ENCODE measurements at regions not wholly inside any gene's neighbourhood (a gene's known extent, or its start where the extent isn't known, plus 50 kb on each side); places are given as distances from the start of the nearest gene placed in this dataset.
A peak's percentile ranks its signal among the peaks of the same experiment; 100 is the strongest.

- H3K27ac ChIP-seq (ENCODE audit: low read depth, low read length), result no peak overlapping the region
- H3K4me3 ChIP-seq (ENCODE audit: low read length), result no peak overlapping the region
- no peak for DNase-seq
- no peaks in the 10 kb centered on the region for H3K36me3 ChIP-seq (ENCODE audit: control insufficient read depth, insufficient read depth, low read length)
- H3K56ac ChIP-seq (ENCODE audit: low read length), result no peak overlapping the region
- H4K8ac ChIP-seq (ENCODE audit: low read depth, low read length), result no peak overlapping the region
- no peak overlapping the region for H2BK5ac ChIP-seq (ENCODE audit: low read length)
- no peak overlapping the region for H2BK15ac ChIP-seq (replicated peaks; ENCODE audit: low read depth)
- H3K18ac ChIP-seq (ENCODE audit: low read length), result no peak overlapping the region
- H3K79me1 ChIP-seq (ENCODE audit: low read length), result no peaks in the 10 kb centered on the region
- H3K79me2 ChIP-seq (ENCODE audit: control insufficient read depth, insufficient read depth, low read length), result no peaks in the 10 kb centered on the region
- no CpG with 5 or more reads among the region's 2 CpGs for WGBS (ENCODE audit: extremely low coverage, insufficient coverage, low lambda C conversion rate)
- no peak overlapping the region for H2AK5ac ChIP-seq (ENCODE audit: low read length)
- no peak overlapping the region for H3K4me2 ChIP-seq (ENCODE audit: low read length)
- no peaks in the 10 kb centered on the region for H3K27me3 ChIP-seq (ENCODE audit: insufficient read depth, low read length, poor library complexity)
- no peak overlapping the region for H3K4ac ChIP-seq (ENCODE audit: low read depth, low read length)
- H3K9ac ChIP-seq (ENCODE audit: low read length), result no peak overlapping the region
- H3K4me1 ChIP-seq (ENCODE audit: control insufficient read depth, low read depth, low read length), result peaks cover 3% of the 10 kb centered on the region
- H4K5ac ChIP-seq (ENCODE audit: low read length), result no peak overlapping the region
- no peak overlapping the region for H3K23ac ChIP-seq (ENCODE audit: low read length)
- H2BK120ac ChIP-seq (ENCODE audit: low read depth, low read length), result no peak overlapping the region
These were observed 86.6 kb upstream of the MAFB start for GRCh38 chr20:40775561-40776146.

GRCh38 chr20:40776466-40777457 lies 87.7 kb upstream of the MAFB start:
- no peak overlapping the region for H4K8ac ChIP-seq (ENCODE audit: low read depth, low read length)
- DNase-seq, result peak; percentile 31
- peak overlapping the region; percentile 27 for H3K56ac ChIP-seq (ENCODE audit: low read length)
- H3K79me2 ChIP-seq (ENCODE audit: control insufficient read depth, insufficient read depth, low read length), result no peaks in the 10 kb centered on the region
- no peaks in the 10 kb centered on the region for H3K27me3 ChIP-seq (ENCODE audit: insufficient read depth, low read length, poor library complexity)
- H3K18ac ChIP-seq (ENCODE audit: low read length), result no peak overlapping the region
- H3K9ac ChIP-seq (ENCODE audit: low read length), result no peak overlapping the region
- no peak overlapping the region for H3K23ac ChIP-seq (ENCODE audit: low read length)
- H2BK120ac ChIP-seq (ENCODE audit: low read depth, low read length), result no peak overlapping the region
- H3K4me1 ChIP-seq (ENCODE audit: control insufficient read depth, low read depth, low read length), result peaks cover 3% of the 10 kb centered on the region
- WGBS (ENCODE audit: extremely low coverage, insufficient coverage, low lambda C conversion rate), result no CpG with 5 or more reads among the region's 13 CpGs
- no peak overlapping the region for H2BK5ac ChIP-seq (ENCODE audit: low read length)
- no peak overlapping the region for H3K4ac ChIP-seq (ENCODE audit: low read depth, low read length)
- no peak overlapping the region for H3K27ac ChIP-seq (ENCODE audit: low read depth, low read length)
- no peak overlapping the region for H2AK5ac ChIP-seq (ENCODE audit: low read length)
- no peaks in the 10 kb centered on the region for H3K79me1 ChIP-seq (ENCODE audit: low read length)
- no peak overlapping the region for H3K4me3 ChIP-seq (ENCODE audit: low read length)
- H3K36me3 ChIP-seq (ENCODE audit: control insufficient read depth, insufficient read depth, low read length), result no peaks in the 10 kb centered on the region
- H2BK15ac ChIP-seq (replicated peaks; ENCODE audit: low read depth), result no peak overlapping the region
- H3K4me2 ChIP-seq (ENCODE audit: low read length), result no peak overlapping the region
- no peak overlapping the region for H4K5ac ChIP-seq (ENCODE audit: low read length)

- H3K36me3 ChIP-seq (ENCODE audit: control insufficient read depth, insufficient read depth, low read length), result no peaks in the 10 kb centered on the region
- H2BK5ac ChIP-seq (ENCODE audit: low read length), result no peak overlapping the region
- H3K9ac ChIP-seq (ENCODE audit: low read length), result no peak overlapping the region
- no peak overlapping the region for H4K8ac ChIP-seq (ENCODE audit: low read depth, low read length)
- H3K4me2 ChIP-seq (ENCODE audit: low read length), result no peak overlapping the region
- H2AK5ac ChIP-seq (ENCODE audit: low read length), result no peak overlapping the region
- no peak overlapping the region for H3K56ac ChIP-seq (ENCODE audit: low read length)
- H3K4ac ChIP-seq (ENCODE audit: low read depth, low read length), result no peak overlapping the region
- H2BK120ac ChIP-seq (ENCODE audit: low read depth, low read length), result no peak overlapping the region
- H2BK15ac ChIP-seq (replicated peaks; ENCODE audit: low read depth), result no peak overlapping the region
- H3K27me3 ChIP-seq (ENCODE audit: insufficient read depth, low read length, poor library complexity), result no peaks in the 10 kb centered on the region
- no peak overlapping the region for H3K18ac ChIP-seq (ENCODE audit: low read length)
- no peaks in the 10 kb centered on the region for H3K79me2 ChIP-seq (ENCODE audit: control insufficient read depth, insufficient read depth, low read length)
- DNase-seq, result peak; percentile 47
- H3K79me1 ChIP-seq (ENCODE audit: low read length), result no peaks in the 10 kb centered on the region
- peaks cover 3% of the 10 kb centered on the region for H3K4me1 ChIP-seq (ENCODE audit: control insufficient read depth, low read depth, low read length)
- no peak overlapping the region for H4K5ac ChIP-seq (ENCODE audit: low read length)
- H3K27ac ChIP-seq (ENCODE audit: low read depth, low read length), result no peak overlapping the region
- no peak overlapping the region for H3K4me3 ChIP-seq (ENCODE audit: low read length)
- H3K23ac ChIP-seq (ENCODE audit: low read length), result no peak overlapping the region
These were observed 88.6 kb upstream of the MAFB start for GRCh38 chr20:40777653-40778052.

- H3K4me2 ChIP-seq (ENCODE audit: low read length), result no peak overlapping the region
- no peaks in the 10 kb centered on the region for H3K79me1 ChIP-seq (ENCODE audit: low read length)
- no peak overlapping the region for H3K56ac ChIP-seq (ENCODE audit: low read length)
- peaks cover 3% of the 10 kb centered on the region for H3K4me1 ChIP-seq (ENCODE audit: control insufficient read depth, low read depth, low read length)
- no peak overlapping the region for H2AK5ac ChIP-seq (ENCODE audit: low read length)
- no peak overlapping the region for H3K4me3 ChIP-seq (ENCODE audit: low read length)
- DNase-seq, result no peak
- H2BK5ac ChIP-seq (ENCODE audit: low read length), result no peak overlapping the region
- no CpG with 5 or more reads among the region's 2 CpGs for WGBS (ENCODE audit: extremely low coverage, insufficient coverage, low lambda C conversion rate)
- no peak overlapping the region for H3K9ac ChIP-seq (ENCODE audit: low read length)
- no peak overlapping the region for H2BK15ac ChIP-seq (replicated peaks; ENCODE audit: low read depth)
- H4K8ac ChIP-seq (ENCODE audit: low read depth, low read length), result no peak overlapping the region
- no peak overlapping the region for H3K27ac ChIP-seq (ENCODE audit: low read depth, low read length)
- no peaks in the 10 kb centered on the region for H3K27me3 ChIP-seq (ENCODE audit: insufficient read depth, low read length, poor library complexity)
- no peaks in the 10 kb centered on the region for H3K36me3 ChIP-seq (ENCODE audit: control insufficient read depth, insufficient read depth, low read length)
- H3K18ac ChIP-seq (ENCODE audit: low read length), result no peak overlapping the region
- H4K5ac ChIP-seq (ENCODE audit: low read length), result no peak overlapping the region
- H3K23ac ChIP-seq (ENCODE audit: low read length), result no peak overlapping the region
- H3K4ac ChIP-seq (ENCODE audit: low read depth, low read length), result no peak overlapping the region
- H2BK120ac ChIP-seq (ENCODE audit: low read depth, low read length), result no peak overlapping the region
- no peaks in the 10 kb centered on the region for H3K79me2 ChIP-seq (ENCODE audit: control insufficient read depth, insufficient read depth, low read length)
These were observed 90.0 kb upstream of the MAFB start for GRCh38 chr20:40778894-40779496.

- Histone ChIP-seq H3K4ac (ENCODE audit: low read depth, low read length) (no peak overlapping the region), H4K8ac (ENCODE audit: low read depth, low read length) (no peak overlapping the region), H3K79me2 (ENCODE audit: control insufficient read depth, insufficient read depth, low read length) (no peaks in the 10 kb centered on the region), H3K9ac (ENCODE audit: low read length) (no peak overlapping the region), H3K27me3 (ENCODE audit: insufficient read depth, low read length, poor library complexity) (no peaks in the 10 kb centered on the region), H3K56ac (ENCODE audit: low read length) (no peak overlapping the region), H3K4me1 (ENCODE audit: control insufficient read depth, low read depth, low read length) (peaks cover 3% of the 10 kb centered on the region), H2BK15ac (replicated peaks; ENCODE audit: low read depth) (no peak overlapping the region), H2BK120ac (ENCODE audit: low read depth, low read length) (no peak overlapping the region), H4K5ac (ENCODE audit: low read length) (no peak overlapping the region), H3K4me3 (ENCODE audit: low read length) (no peak overlapping the region), H3K27ac (ENCODE audit: low read depth, low read length) (no peak overlapping the region), H2BK5ac (ENCODE audit: low read length) (no peak overlapping the region), H3K18ac (ENCODE audit: low read length) (no peak overlapping the region), H3K79me1 (ENCODE audit: low read length) (no peaks in the 10 kb centered on the region), H3K36me3 (ENCODE audit: control insufficient read depth, insufficient read depth, low read length) (no peaks in the 10 kb centered on the region), H3K4me2 (ENCODE audit: low read length) (no peak overlapping the region), H3K23ac (ENCODE audit: low read length) (no peak overlapping the region), H2AK5ac (ENCODE audit: low read length) (no peak overlapping the region)
- DNase-seq, result no peak
- no CpG with 5 or more reads among the region's 14 CpGs for WGBS (ENCODE audit: extremely low coverage, insufficient coverage, low lambda C conversion rate)
These were observed 92.4 kb upstream of the MAFB start for GRCh38 chr20:40781327-40782042.

Measured in mesendoderm (in vitro differentiated cells).